ENCODE measurements at regions not wholly inside any gene's neighbourhood (a gene's known extent, or its start where the extent isn't known, plus 50 kb on each side); places are given as distances from the start of the nearest gene placed in this dataset.

GRCh38 chr14:38083039-38083438, 124.7 kb upstream of the SSTR1 start:
- Mint-ChIP-seq H3K27ac (no peak overlapping the region), H3K9me3 (no peaks in the 10 kb centered on the region), H3K36me3 (ENCODE audit: low read depth) (no peaks in the 10 kb centered on the region), H3K27me3 (no peaks in the 10 kb centered on the region), H3K4me3 (no peak overlapping the region), H3K4me1 (ENCODE audit: low read depth) (peaks cover 5% of the 10 kb centered on the region)
- intact Hi-C loops (cut with micrococcal nuclease), result no loop called here

- no peaks in the 10 kb centered on the region for H3K4me1 Mint-ChIP-seq (ENCODE audit: low read depth)
- no peaks in the 10 kb centered on the region for H3K36me3 Mint-ChIP-seq (ENCODE audit: low read depth)
- no peaks in the 10 kb centered on the region for H3K27me3 Mint-ChIP-seq
- H3K4me3 Mint-ChIP-seq, result no peak overlapping the region
- no peak overlapping the region for H3K27ac Mint-ChIP-seq
- peaks cover 24% of the 10 kb centered on the region for H3K9me3 Mint-ChIP-seq
- intact Hi-C loops (cut with micrococcal nuclease), result no loop called here
Measured at GRCh38 chr14:38089123-38089522, 118.6 kb upstream of the SSTR1 start.

- Mint-ChIP-seq H3K27me3 (no peaks in the 10 kb centered on the region), H3K9me3 (peaks cover 31% of the 10 kb centered on the region), H3K36me3 (ENCODE audit: low read depth) (no peaks in the 10 kb centered on the region), H3K27ac (no peak overlapping the region), H3K4me3 (no peak overlapping the region), H3K4me1 (ENCODE audit: low read depth) (no peaks in the 10 kb centered on the region)
- intact Hi-C loops (cut with micrococcal nuclease), result no loop called here
Measured at GRCh38 chr14:38090506-38090905, 117.2 kb upstream of the SSTR1 start.

DNA sequence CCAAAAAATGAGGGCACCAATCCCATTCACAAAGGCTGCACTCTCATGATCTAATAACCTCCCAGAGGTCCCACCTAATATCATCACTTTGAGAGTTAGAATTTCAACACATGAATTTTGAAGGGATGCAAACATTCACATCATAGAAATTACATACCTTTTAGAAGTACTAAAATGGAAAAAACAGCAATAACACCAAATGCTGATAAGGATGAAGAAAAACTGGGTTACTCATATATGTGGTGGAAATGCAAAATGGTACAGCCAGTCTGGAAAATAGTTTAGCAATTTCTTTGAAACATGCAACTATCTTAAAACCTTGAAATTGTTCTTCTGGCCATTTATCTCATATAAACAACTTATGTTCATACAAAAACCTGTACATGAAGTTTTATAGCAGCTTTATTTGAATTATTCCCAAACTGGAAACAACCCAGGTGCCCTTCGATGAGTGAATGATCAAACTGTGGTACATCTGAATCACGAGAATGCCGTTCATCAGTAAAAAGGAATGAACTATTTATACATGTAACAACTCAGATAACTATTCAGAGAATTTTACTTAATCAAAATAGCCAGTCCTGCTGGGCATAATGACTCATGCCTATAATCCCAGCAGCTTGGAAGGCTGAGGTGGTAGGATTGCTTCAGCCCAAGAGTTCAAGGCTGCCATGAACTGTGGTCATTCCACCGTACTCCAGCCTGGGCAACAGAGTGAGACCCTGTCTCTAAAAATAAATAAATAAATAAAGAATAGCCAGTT, 109.4 kb upstream of the SSTR1 start:
- intact Hi-C loops (cut with micrococcal nuclease), result no loop called here

GRCh38 chr14:38101679-38102078, 106.0 kb upstream of the SSTR1 start:
- peaks cover 37% of the 10 kb centered on the region for H3K9me3 Mint-ChIP-seq

More for the DNA sequence above, 109.4 kb upstream of the SSTR1 start:
- Mint-ChIP-seq H3K36me3 (ENCODE audit: low read depth) (no peaks in the 10 kb centered on the region), H3K27ac (no peak overlapping the region), H3K4me1 (ENCODE audit: low read depth) (no peaks in the 10 kb centered on the region), H3K4me3 (no peak overlapping the region), H3K9me3 (peaks cover 41% of the 10 kb centered on the region), H3K27me3 (no peaks in the 10 kb centered on the region)

GRCh38 chr14:38103542-38104225, 104.0 kb upstream of the SSTR1 start:
- no peaks in the 10 kb centered on the region for H3K36me3 Mint-ChIP-seq (ENCODE audit: low read depth)
- H3K27ac Mint-ChIP-seq, result no peak overlapping the region
- no peaks in the 10 kb centered on the region for H3K4me1 Mint-ChIP-seq (ENCODE audit: low read depth)
- H3K4me3 Mint-ChIP-seq, result no peak overlapping the region
- H3K9me3 Mint-ChIP-seq, result peaks cover 49% of the 10 kb centered on the region
- no peaks in the 10 kb centered on the region for H3K27me3 Mint-ChIP-seq
- intact Hi-C loops (cut with micrococcal nuclease), result no loop called here

More at GRCh38 chr14:38101679-38102078, 106.0 kb upstream of the SSTR1 start:
- H3K27ac Mint-ChIP-seq, result no peak overlapping the region
- no peak overlapping the region for H3K4me3 Mint-ChIP-seq
- no peaks in the 10 kb centered on the region for H3K36me3 Mint-ChIP-seq (ENCODE audit: low read depth)
- no peaks in the 10 kb centered on the region for H3K27me3 Mint-ChIP-seq
- intact Hi-C loops (cut with micrococcal nuclease), result no loop called here
- no peaks in the 10 kb centered on the region for H3K4me1 Mint-ChIP-seq (ENCODE audit: low read depth)

DNA sequence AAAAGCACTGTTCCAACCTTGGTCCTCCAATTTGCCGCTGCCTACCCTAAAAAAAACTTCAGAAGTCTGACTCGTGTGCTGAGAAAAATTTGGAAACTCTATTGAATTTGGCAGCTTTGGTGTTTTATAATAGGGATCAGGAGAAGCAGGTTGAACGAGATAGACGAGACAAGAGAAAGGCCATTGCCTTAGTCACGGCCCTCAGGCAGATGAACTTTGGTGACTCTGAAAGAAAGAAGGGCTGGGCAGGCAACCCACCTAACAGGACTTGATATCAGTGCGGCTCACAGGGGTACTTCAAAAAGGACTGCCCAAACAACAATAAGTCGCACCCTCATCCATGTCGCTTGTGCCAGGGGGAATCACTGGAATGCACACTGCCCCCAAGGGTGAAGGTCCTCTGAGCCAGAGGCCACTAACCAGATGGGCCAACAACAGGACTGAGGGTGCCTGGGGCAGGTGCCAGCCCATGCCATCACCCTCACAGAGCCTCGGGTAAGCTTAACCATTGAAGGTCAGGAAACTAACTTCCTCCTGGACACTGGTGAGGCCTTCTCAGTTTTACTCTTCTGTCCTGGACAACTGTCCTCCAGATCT, 102.5 kb upstream of the SSTR1 start:
- intact Hi-C loops (cut with micrococcal nuclease), result no loop called here
- Mint-ChIP-seq H3K36me3 (ENCODE audit: low read depth) (no peaks in the 10 kb centered on the region), H3K27ac (no peak overlapping the region), H3K4me1 (ENCODE audit: low read depth) (no peaks in the 10 kb centered on the region), H3K27me3 (no peaks in the 10 kb centered on the region), H3K4me3 (no peak overlapping the region), H3K9me3 (peaks cover 41% of the 10 kb centered on the region)

- H3K4me3 Mint-ChIP-seq, result no peak overlapping the region
- intact Hi-C loops (cut with micrococcal nuclease), result no loop called here
- no peaks in the 10 kb centered on the region for H3K4me1 Mint-ChIP-seq (ENCODE audit: low read depth)
- peaks cover 40% of the 10 kb centered on the region for H3K9me3 Mint-ChIP-seq
- no peak overlapping the region for H3K27ac Mint-ChIP-seq
- no peaks in the 10 kb centered on the region for H3K36me3 Mint-ChIP-seq (ENCODE audit: low read depth)
- H3K27me3 Mint-ChIP-seq, result no peaks in the 10 kb centered on the region
Measured at GRCh38 chr14:38107216-38107631, 100.5 kb upstream of the SSTR1 start.

- H3K27me3 Mint-ChIP-seq, result no peaks in the 10 kb centered on the region
- no peak overlapping the region for H3K27ac Mint-ChIP-seq
- H3K9me3 Mint-ChIP-seq, result peaks cover 38% of the 10 kb centered on the region
- H3K36me3 Mint-ChIP-seq (ENCODE audit: low read depth), result no peaks in the 10 kb centered on the region
- no peaks in the 10 kb centered on the region for H3K4me1 Mint-ChIP-seq (ENCODE audit: low read depth)
- H3K4me3 Mint-ChIP-seq, result no peak overlapping the region
- intact Hi-C loops (cut with micrococcal nuclease), result no loop called here
Measured at GRCh38 chr14:38108681-38109080, 99.0 kb upstream of the SSTR1 start.

- no peak overlapping the region for H3K27ac Mint-ChIP-seq
- H3K27me3 Mint-ChIP-seq, result no peaks in the 10 kb centered on the region
- H3K4me1 Mint-ChIP-seq (ENCODE audit: low read depth), result no peaks in the 10 kb centered on the region
- peaks cover 31% of the 10 kb centered on the region for H3K9me3 Mint-ChIP-seq
- H3K4me3 Mint-ChIP-seq, result no peak overlapping the region
- no peaks in the 10 kb centered on the region for H3K36me3 Mint-ChIP-seq (ENCODE audit: low read depth)
- intact Hi-C loops (cut with micrococcal nuclease), result no loop called here
Measured at GRCh38 chr14:38110258-38110657, 97.4 kb upstream of the SSTR1 start.

- Mint-ChIP-seq H3K9me3 (peaks cover 26% of the 10 kb centered on the region), H3K27ac (no peak overlapping the region)
Measured at GRCh38 chr14:38111046-38111445, 96.7 kb upstream of the SSTR1 start.

GRCh38 chr14:38113546-38113945, 94.2 kb upstream of the SSTR1 start:
- no peaks in the 10 kb centered on the region for H3K27me3 Mint-ChIP-seq
- H3K36me3 Mint-ChIP-seq (ENCODE audit: low read depth), result no peaks in the 10 kb centered on the region
- peaks cover 8% of the 10 kb centered on the region for H3K9me3 Mint-ChIP-seq
- intact Hi-C loops (cut with micrococcal nuclease), result no loop called here
- H3K27ac Mint-ChIP-seq, result no peak overlapping the region
- H3K4me1 Mint-ChIP-seq (ENCODE audit: low read depth), result no peaks in the 10 kb centered on the region
- H3K4me3 Mint-ChIP-seq, result no peak overlapping the region

More at GRCh38 chr14:38111046-38111445, 96.7 kb upstream of the SSTR1 start:
- Mint-ChIP-seq H3K36me3 (ENCODE audit: low read depth) (no peaks in the 10 kb centered on the region), H3K4me3 (no peak overlapping the region), H3K27me3 (no peaks in the 10 kb centered on the region), H3K4me1 (ENCODE audit: low read depth) (no peaks in the 10 kb centered on the region)
- intact Hi-C loops (cut with micrococcal nuclease), result no loop called here

DNA sequence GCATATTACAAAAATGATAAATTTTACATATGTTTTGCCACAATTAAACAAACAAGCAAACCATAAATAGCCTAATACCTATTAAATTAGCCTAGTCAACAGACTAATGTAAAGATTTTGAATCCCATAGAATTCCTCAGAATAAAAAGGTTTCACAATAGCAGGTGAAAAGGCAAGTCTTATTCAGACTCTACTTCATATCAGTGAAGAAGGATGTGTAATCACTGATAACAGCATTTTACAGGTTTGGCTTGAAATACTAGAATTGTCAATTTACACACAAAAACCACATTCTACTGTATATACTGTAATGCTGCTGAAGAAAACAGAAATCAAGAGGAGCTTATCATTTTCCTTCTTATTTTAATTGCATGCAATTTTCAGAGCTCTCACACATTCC, 90.8 kb upstream of the SSTR1 start:
- Mint-ChIP-seq H3K36me3 (ENCODE audit: low read depth) (no peaks in the 10 kb centered on the region), H3K9me3 (peaks cover 8% of the 10 kb centered on the region), H3K27ac (no peak overlapping the region), H3K4me1 (ENCODE audit: low read depth) (no peaks in the 10 kb centered on the region), H3K27me3 (no peaks in the 10 kb centered on the region), H3K4me3 (no peak overlapping the region)
- intact Hi-C loops (cut with micrococcal nuclease), result no loop called here

DNA sequence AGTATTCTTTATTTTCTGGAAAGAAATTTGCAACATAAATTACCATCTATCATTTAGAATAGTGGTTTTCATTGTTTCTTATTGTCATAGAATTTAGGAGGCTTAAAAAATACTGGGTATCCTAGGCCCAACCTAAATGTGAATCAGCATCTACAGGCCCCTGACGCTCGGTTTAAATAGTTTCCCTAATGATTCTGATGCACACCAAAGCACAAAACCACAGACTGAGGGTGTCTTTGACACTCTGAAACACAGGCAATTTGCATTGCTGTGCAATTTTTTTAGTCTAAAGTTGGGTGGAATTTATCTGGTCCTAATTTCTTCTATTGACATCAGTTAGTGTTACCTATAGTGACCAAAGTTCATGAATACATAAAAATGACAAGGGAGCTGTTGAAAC, 87.6 kb upstream of the SSTR1 start:
- intact Hi-C loops (cut with micrococcal nuclease), result no loop called here
- peaks cover 8% of the 10 kb centered on the region for H3K9me3 Mint-ChIP-seq
- H3K4me1 Mint-ChIP-seq (ENCODE audit: low read depth), result no peaks in the 10 kb centered on the region
- H3K4me3 Mint-ChIP-seq, result no peak overlapping the region
- no peaks in the 10 kb centered on the region for H3K36me3 Mint-ChIP-seq (ENCODE audit: low read depth)
- H3K27me3 Mint-ChIP-seq, result no peaks in the 10 kb centered on the region
- H3K27ac Mint-ChIP-seq, result no peak overlapping the region
